Lower leg skin (tissue), 4 donors: ENCODE measurements at regions not wholly inside any gene's neighbourhood (a gene's known extent, or its start where the extent isn't known, plus 50 kb on each side); places are given as distances from the start of the nearest gene placed in this dataset.

Experiments
- DNase-seq, 2 donors: peaks; one replicate each; pipeline ENCODE4 v3.0.0-alpha.2; 2019; ENCODE audit warnings: low spot score in 2 of 2
- H3K4me3 ChIP-seq: fragments of 200-600 bp; sonication (generic); 2 replicates; pipeline ENCODE4 v1.5.1; 2017; ENCODE audit warnings: mild to moderate bottlenecking, low read depth; ENCODE audit not compliant: poor library complexity, severe bottlenecking
- CTCF ChIP-seq, 3 donors: fragments of 450-650 bp; IDR thresholded peaks; one replicate each; pipeline ENCODE4 v1.5.1; 2016; ENCODE audit warnings: antibody characterized with exemption in 3 of 3, mild to moderate bottlenecking in 3 of 3, moderate library complexity in 2 of 3
- POLR2A ChIP-seq, 2 donors: fragments of 450-650 bp; IDR thresholded peaks; one replicate each; pipeline ENCODE4 v1.6.1; 2016 to 2017; ENCODE audit warnings: antibody characterized with exemption in 2 of 2, mild to moderate bottlenecking in 1 of 2, moderate library complexity in 1 of 2
- WGBS, 2 donors: methylation state at CpG; one replicate each; pipeline ENCODE4 v1.1.5; 2018; 5-methylcytosine and 5-hydroxymethylcytosine counted together
- intact Hi-C: fragments of 100-400 bp; cut with DNase I; formaldehyde crosslinking; loops from one replicate; pipeline ENCODE4 v1.15.0; 2023; ENCODE audit warnings: low total_unique reads

GRCh38 chr1:219269171-219269570, 95.5 kb downstream of the LYPLAL1 start:
- no peak overlapping the region for H3K4me3 ChIP-seq
- no peak for DNase-seq
- TF ChIP-seq POLR2A (IDR thresholded peaks at IDR 0.05) (no peak), CTCF (IDR thresholded peaks at IDR 0.05) (no peak)
- intact Hi-C loops: no loop called here

GRCh38 chr1:219266524-219266923, 92.8 kb downstream of the LYPLAL1 start:
- 85 to 94% methylated on average over 2 of the region's 2 CpGs for WGBS, 2 donors
- intact Hi-C loops: no loop called here
- H3K4me3 ChIP-seq: no peak overlapping the region
- TF ChIP-seq CTCF (IDR thresholded peaks at IDR 0.05): no peak
- no peak for TF ChIP-seq POLR2A (IDR thresholded peaks at IDR 0.05)
- DNase-seq: no peak

GRCh38 chr1:219265026-219265515, 91.4 kb downstream of the LYPLAL1 start:
- DNase-seq: no peak
- H3K4me3 ChIP-seq: no peak overlapping the region
- TF ChIP-seq CTCF (IDR thresholded peaks at IDR 0.05) (no peak), POLR2A (IDR thresholded peaks at IDR 0.05) (no peak)
- intact Hi-C loops: no loop called here
- WGBS, 2 donors: 41 to 49% methylated on average over 2 of the region's 2 CpGs

GRCh38 chr1:219264561-219264960, 90.9 kb downstream of the LYPLAL1 start:
- DNase-seq: no peak
- 32 to 41% methylated on average over 5 of the region's 5 CpGs for WGBS, 2 donors
- TF ChIP-seq CTCF (IDR thresholded peaks at IDR 0.05): no peak

More at GRCh38 chr1:219264561-219264960, 90.9 kb downstream of the LYPLAL1 start:
- intact Hi-C loops: no loop called here
- no peak overlapping the region for H3K4me3 ChIP-seq
